GM10248 (cell line): ENCODE measurements at regions not wholly inside any gene's neighbourhood (a gene's known extent, or its start where the extent isn't known, plus 50 kb on each side); places are given as distances from the start of the nearest gene placed in this dataset.

Experiments
- CTCF ChIA-PET: fragments of 300-600 bp; sonication (Branson Sonifier 250); formaldehyde crosslinking; extraction: SDS; loops from one replicate; lab custom pipeline; 2021; ENCODE audit warnings: antibody characterized with exemption; lab: Yijun Ruan, JAX
- POLR2A ChIA-PET: fragments of 350-650 bp; sonication (Branson Sonifier 250); formaldehyde crosslinking; extraction: SDS; loops from one replicate; lab custom pipeline; 2020; ENCODE audit warnings: antibody characterized with exemption; lab: Yijun Ruan, JAX
- DNase-seq: peaks from one replicate; pipeline ENCODE4 v3.0.0; 2012; ENCODE audit errors: extremely low spot score
- CTCF ChIP-seq: IDR thresholded peaks from 2 replicates; pipeline ENCODE4 v1.5.1; 2012; ENCODE audit warnings: mild to moderate bottlenecking, low read depth; ENCODE audit errors: extremely low read depth, missing control alignments, control extremely low read depth

GRCh38 chr15:47332481-47332880, 384.8 kb upstream of the SEMA6D start:
- no peak for DNase-seq
- ChIA-PET POLR2A (no interaction called here), CTCF (interaction anchor here (1.0 kb wide), 1 partner anchor 9 kb away, joined by 3 read pairs; no protein-coding TSS in a partner anchor)
- TF ChIP-seq CTCF = no peak

GRCh38 chr15:47333734-47334133, 383.6 kb upstream of the SEMA6D start:
- TF ChIP-seq CTCF = no peak
- no peak for DNase-seq
- CTCF ChIA-PET = no interaction called here
- POLR2A ChIA-PET = no interaction called here

GRCh38 chr15:47334805-47335535, 382.3 kb upstream of the SEMA6D start:
- TF ChIP-seq CTCF = no peak
- no peak for DNase-seq
- ChIA-PET POLR2A (no interaction called here), CTCF (interaction anchor here (1.4 kb wide), 1 partner anchor 17 kb away, joined by 3 read pairs; no protein-coding TSS in a partner anchor)

GRCh38 chr15:47337106-47337505, 380.2 kb upstream of the SEMA6D start:
- CTCF ChIA-PET = no interaction called here
- POLR2A ChIA-PET = no interaction called here
- no peak for DNase-seq
- TF ChIP-seq CTCF = no peak

GRCh38 chr15:47337836-47338235, 379.5 kb upstream of the SEMA6D start:
- CTCF ChIA-PET = interaction anchor here (1.6 kb wide), 1 partner anchor 9 kb away, joined by 4 read pairs; no protein-coding TSS in a partner anchor
- POLR2A ChIA-PET = no interaction called here
- no peak for TF ChIP-seq CTCF
- no peak for DNase-seq

GRCh38 chr15:47338771-47339170, 378.5 kb upstream of the SEMA6D start:
- TF ChIP-seq CTCF = no peak
- ChIA-PET POLR2A (no interaction called here), CTCF (interaction anchor here (1.5 to 1.6 kb wide), 3 partner anchors 10 to 19 kb away, joined by 3 to 4 read pairs (median 3); no protein-coding TSS in a partner anchor)
- no peak for DNase-seq
